ENCODE measurements at regions not wholly inside any gene's neighbourhood (a gene's known extent, or its start where the extent isn't known, plus 50 kb on each side); places are given as distances from the start of the nearest gene placed in this dataset.

DNA sequence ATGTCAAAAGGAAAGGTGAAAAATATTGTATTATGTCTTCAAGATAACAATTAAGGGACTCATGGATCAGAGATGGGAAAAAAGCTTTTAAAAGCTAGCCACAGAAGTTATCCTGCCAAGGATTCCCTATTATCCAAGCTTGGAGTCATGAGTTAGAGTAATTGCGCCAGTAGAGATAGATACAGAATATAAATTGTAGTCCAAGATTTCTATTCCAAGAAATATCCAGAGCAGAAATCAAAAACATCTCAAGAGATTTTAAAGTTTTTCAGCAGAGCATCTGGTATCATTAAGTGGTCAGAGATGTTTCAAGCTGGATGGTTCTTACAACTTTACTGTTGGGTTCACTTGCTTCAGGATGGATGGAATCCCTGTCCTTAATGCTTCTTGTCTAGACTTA is 186.7 kb downstream of the PCDH18 start:
- H3K4me3 ChIP-seq (ENCODE audit: low read length): no peak overlapping the region
- TF ChIP-seq, protein P1, sequence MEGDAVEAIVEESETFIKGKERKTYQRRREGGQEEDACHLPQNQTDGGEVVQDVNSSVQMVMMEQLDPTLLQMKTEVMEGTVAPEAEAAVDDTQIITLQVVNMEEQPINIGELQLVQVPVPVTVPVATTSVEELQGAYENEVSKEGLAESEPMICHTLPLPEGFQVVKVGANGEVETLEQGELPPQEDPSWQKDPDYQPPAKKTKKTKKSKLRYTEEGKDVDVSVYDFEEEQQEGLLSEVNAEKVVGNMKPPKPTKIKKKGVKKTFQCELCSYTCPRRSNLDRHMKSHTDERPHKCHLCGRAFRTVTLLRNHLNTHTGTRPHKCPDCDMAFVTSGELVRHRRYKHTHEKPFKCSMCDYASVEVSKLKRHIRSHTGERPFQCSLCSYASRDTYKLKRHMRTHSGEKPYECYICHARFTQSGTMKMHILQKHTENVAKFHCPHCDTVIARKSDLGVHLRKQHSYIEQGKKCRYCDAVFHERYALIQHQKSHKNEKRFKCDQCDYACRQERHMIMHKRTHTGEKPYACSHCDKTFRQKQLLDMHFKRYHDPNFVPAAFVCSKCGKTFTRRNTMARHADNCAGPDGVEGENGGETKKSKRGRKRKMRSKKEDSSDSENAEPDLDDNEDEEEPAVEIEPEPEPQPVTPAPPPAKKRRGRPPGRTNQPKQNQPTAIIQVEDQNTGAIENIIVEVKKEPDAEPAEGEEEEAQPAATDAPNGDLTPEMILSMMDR (conservative IDR thresholded peaks at IDR 0.05; ENCODE audit: low read depth, low read length): no peak
- no peak for DNase-seq (ENCODE audit: low read depth)

DNA sequence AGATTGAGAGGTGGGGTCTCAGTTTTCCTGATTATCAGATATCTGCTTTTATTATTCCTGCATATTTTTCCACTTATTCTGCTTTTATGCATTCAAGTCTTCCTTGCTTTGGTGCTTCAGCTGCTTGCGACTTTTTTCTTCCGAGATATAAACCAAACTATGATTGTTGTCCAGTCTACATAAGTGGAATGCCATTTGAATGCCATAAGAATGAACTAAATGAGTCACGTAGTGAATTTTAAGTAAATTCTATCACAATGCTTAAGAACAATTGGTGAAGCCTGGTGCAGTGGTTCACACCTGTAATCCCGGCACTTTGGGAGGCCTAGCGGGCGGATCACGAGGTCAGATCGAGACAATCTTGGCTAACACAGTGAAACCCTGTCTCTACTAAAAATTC is 189.1 kb downstream of the PCDH18 start:
- no peak overlapping the region for H3K4me3 ChIP-seq (ENCODE audit: low read length)
- TF ChIP-seq, protein P1 (conservative IDR thresholded peaks at IDR 0.05; ENCODE audit: low read depth, low read length): no peak
- peak; percentile 17 for DNase-seq (ENCODE audit: low read depth)

DNA sequence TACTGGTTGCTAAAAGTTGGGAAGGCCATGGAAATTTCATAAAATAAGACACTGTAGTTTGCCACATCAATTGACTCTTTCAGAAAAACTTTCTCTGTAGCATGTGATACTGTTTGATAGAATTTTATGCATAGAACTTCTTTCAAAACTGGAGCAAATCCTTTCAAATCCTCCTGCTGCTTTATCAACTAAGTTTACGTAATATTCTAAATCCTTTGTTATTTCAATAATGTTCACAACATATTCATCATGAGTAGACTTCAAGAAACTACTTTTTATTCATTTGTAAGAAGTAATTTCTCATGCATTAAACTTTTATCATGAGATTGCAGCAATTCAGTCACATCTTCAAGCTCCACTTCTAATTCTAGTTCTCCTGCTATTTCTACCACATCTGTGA is 199.3 kb downstream of the PCDH18 start:
- TF ChIP-seq, protein P1 (conservative IDR thresholded peaks at IDR 0.05; ENCODE audit: low read depth, low read length): no peak
- peak; percentile 20 for DNase-seq (ENCODE audit: low read depth)

DNA sequence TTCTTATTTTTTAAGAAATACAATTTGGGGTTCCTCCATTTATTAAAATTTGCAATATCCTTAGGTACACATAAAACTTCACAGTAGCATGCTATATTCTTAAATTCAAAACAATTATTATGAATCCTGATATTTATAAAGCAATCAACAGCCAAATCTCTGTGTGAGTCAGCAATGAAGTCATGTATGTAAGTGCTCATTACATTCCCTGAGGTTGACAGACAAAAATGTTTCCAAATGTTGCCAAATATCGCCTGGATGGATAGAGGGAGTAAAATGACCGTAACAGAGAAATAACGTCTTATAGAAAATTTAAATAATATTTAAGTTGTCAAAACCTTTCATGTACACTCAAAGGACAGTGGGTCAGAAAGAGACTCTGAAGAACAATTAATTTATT is 220.0 kb downstream of the PCDH18 start:
- TF ChIP-seq, protein P1 (conservative IDR thresholded peaks at IDR 0.05; ENCODE audit: low read depth, low read length): no peak

More for the DNA sequence above, 199.3 kb downstream of the PCDH18 start:
- no peak overlapping the region for H3K4me3 ChIP-seq (ENCODE audit: low read length)

DNA sequence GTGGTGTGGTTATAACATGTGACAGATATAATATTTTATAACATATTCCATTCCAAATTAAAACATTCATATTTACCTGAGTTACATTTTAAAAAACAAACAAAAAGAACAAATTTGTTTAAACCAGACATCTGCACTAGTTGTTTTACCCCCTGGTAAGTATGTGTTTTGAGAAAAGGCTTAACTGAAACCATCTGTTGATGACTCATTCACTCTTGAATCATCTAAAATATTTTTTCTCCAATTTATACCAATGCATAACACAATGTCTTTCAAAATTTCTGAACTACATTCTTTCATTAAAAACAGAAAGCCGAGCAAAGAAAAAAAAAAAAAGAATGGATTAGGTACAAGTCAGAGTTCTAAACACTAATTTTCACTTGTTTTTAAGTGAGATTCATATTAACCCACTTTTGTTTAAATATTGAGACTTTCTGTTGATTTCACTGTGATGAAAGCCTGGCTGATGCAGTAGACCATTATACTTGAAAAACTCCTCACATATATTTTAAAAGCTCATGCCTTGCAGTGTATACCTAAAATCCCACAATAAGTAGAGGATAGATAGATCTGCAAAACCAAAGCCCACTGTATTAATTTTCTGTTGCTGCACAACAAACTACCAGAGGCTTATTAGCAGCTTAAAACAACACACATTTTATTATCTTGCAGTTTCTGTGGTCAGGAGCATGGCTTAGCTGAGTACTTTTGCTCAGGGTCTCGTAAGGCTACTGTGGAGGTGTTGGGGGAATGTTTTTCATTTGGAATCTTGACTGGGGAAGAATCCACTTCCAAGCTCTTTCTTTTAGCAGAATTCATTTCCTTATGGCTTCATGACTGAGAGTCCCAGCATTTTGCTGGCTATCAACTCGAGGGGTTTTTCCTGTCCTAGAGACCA is 221.5 kb downstream of the PCDH18 start:
- DNase-seq (ENCODE audit: low read depth): peak; percentile 49
- no peak overlapping the region for H3K4me3 ChIP-seq (ENCODE audit: low read length)
- TF ChIP-seq, protein P1 (conservative IDR thresholded peaks at IDR 0.05; ENCODE audit: low read depth, low read length): no peak

More for the DNA sequence above, 220.0 kb downstream of the PCDH18 start:
- H3K4me3 ChIP-seq (ENCODE audit: low read length): no peak overlapping the region
- DNase-seq (ENCODE audit: low read depth): no peak

DNA sequence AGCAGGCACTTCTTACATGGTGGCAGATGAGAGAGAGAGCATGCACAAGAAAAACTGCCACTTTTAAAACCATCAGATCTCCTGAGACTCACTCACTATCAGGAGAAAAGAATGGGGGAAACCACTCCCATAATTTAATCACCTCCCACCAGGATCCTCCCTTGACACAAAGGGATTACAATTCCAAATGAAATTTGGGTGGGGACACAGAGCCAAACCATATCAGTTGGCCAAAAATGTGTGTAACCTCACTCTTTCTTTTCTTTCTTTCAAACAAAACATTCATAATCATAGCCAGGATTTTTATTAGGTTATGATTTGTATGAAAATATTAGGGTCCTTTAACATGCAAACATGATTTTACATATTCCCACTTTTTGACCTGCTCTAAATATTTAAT is 222.1 kb downstream of the PCDH18 start:
- no peak for DNase-seq (ENCODE audit: low read depth)

More for the DNA sequence above, 222.1 kb downstream of the PCDH18 start:
- TF ChIP-seq, protein P1 (conservative IDR thresholded peaks at IDR 0.05; ENCODE audit: low read depth, low read length): no peak
- no peak overlapping the region for H3K4me3 ChIP-seq (ENCODE audit: low read length)
